GM12878 (cell line): ENCODE measurements at regions not wholly inside any gene's neighbourhood (a gene's known extent, or its start where the extent isn't known, plus 50 kb on each side); places are given as distances from the start of the nearest gene placed in this dataset.

Experiments
- BCLAF1 ChIP-seq: fragments of 450-650 bp; IDR thresholded peaks from 2 replicates; pipeline ENCODE4 v1.6.1; 2017; ENCODE audit warnings: antibody characterized with exemption, mild to moderate bottlenecking, moderate library complexity
- CBFB ChIP-seq: IDR thresholded peaks from 2 replicates; pipeline ENCODE4 v1.6.1; 2016; ENCODE audit warnings: antibody characterized with exemption, low read depth
- CTCF ChIP-seq, 3 experiments: IDR thresholded peaks in 2 of 3; conservative IDR thresholded peaks in 1 of 3; 2 replicates each; pipeline ENCODE4 v1.5.1; 2011; ENCODE audit warnings: low read depth in 3 of 3, low read length in 3 of 3, mild to moderate bottlenecking in 3 of 3, control low read depth in 2 of 3, moderate library complexity in 2 of 3, inconsistent platforms in 1 of 3, mixed read lengths in 1 of 3; ENCODE audit not compliant: control insufficient read depth in 2 of 3, insufficient read depth in 1 of 3; ENCODE audit errors: extremely low read depth in 1 of 3
- FOXK2 ChIP-seq: fragments of 450-650 bp; IDR thresholded peaks from 2 replicates; pipeline ENCODE4 v1.6.1; 2017; ENCODE audit warnings: mild to moderate bottlenecking, moderate library complexity
- LARP7 ChIP-seq: fragments of 450-650 bp; IDR thresholded peaks from 2 replicates; pipeline ENCODE4 v1.6.1; 2017; ENCODE audit warnings: mild to moderate bottlenecking
- PBX3 ChIP-seq: IDR thresholded peaks from 2 replicates; pipeline ENCODE4 v1.6.1; 2011; ENCODE audit warnings: mild to moderate bottlenecking, low read depth, low read length, moderate library complexity; ENCODE audit not compliant: insufficient replicate concordance
- POLR2AphosphoS5 ChIP-seq: IDR thresholded peaks from 2 replicates; pipeline ENCODE4 v1.6.1; 2011; ENCODE audit warnings: mild to moderate bottlenecking, low read length, inconsistent platforms
- RAD21 ChIP-seq: IDR thresholded peaks from 2 replicates; pipeline ENCODE4 v1.6.1; 2011; ENCODE audit warnings: mild to moderate bottlenecking, low read depth, low read length, moderate library complexity; ENCODE audit not compliant: insufficient read depth
- RFX5 ChIP-seq: IDR thresholded peaks from 2 replicates; pipeline ENCODE4 v1.6.1; 2011; ENCODE audit warnings: low read depth, low read length, improper control_type of control experiment
- SREBF1 ChIP-seq: IDR thresholded peaks from 2 replicates; pipeline ENCODE4 v1.6.1; 2012; ENCODE audit warnings: mild to moderate bottlenecking, low read length
- YBX1 ChIP-seq: fragments of 450-650 bp; IDR thresholded peaks from 2 replicates; pipeline ENCODE4 v1.6.1; 2016; ENCODE audit warnings: antibody characterized with exemption
- YY1 ChIP-seq: IDR thresholded peaks from 2 replicates; pipeline ENCODE4 v1.6.1; 2011; ENCODE audit warnings: low read depth, mild to moderate bottlenecking, low read length
- ZNF274 ChIP-seq: IDR thresholded peaks from one replicate; pipeline ENCODE4 v1.8.0; 2011; ENCODE audit not compliant: insufficient read length, insufficient read depth

- TF ChIP-seq YBX1: no peak
- no peak for TF ChIP-seq FOXK2
- TF ChIP-seq CTCF (IDR thresholded peaks at IDR 0.05 in 2 of 3, conservative IDR thresholded peaks at IDR 0.05 in 1 of 3; ENCODE audit: control insufficient read depth in 2 of 3, extremely low read depth in 1 of 3, insufficient read depth in 1 of 3, low read depth in 3 of 3, low read length in 3 of 3): no peak
- no peak for TF ChIP-seq POLR2AphosphoS5
- no peak for TF ChIP-seq RAD21
- no peak for TF ChIP-seq PBX3
- TF ChIP-seq LARP7: no peak
- no peak for TF ChIP-seq ZNF274
- TF ChIP-seq CBFB: no peak
- TF ChIP-seq RFX5: no peak
- no peak for TF ChIP-seq YY1
- TF ChIP-seq BCLAF1: no peak
- no peak for TF ChIP-seq SREBF1
These were observed 459.3 kb downstream of the CETN3 start for GRCh38 chr5:89950234-89950633.
